GM23338 (cell line): ENCODE measurements at regions not wholly inside any gene's neighbourhood (a gene's known extent, or its start where the extent isn't known, plus 50 kb on each side); places are given as distances from the start of the nearest gene placed in this dataset.

Source experiments
- CTCF ChIP-seq, 2 experiments: fragments of 200-600 bp in 1 of 2; sonication (generic) in 1 of 2; conservative IDR thresholded peaks; 2 replicates each; pipeline versions ENCODE4 v1.5.1 to v1.6.1; 2016 to 2017; ENCODE audit warnings: antibody characterized with exemption in 2 of 2, low read depth in 2 of 2, mild to moderate bottlenecking in 2 of 2, moderate library complexity in 1 of 2
- EZH2phosphoT487 ChIP-seq: fragments of 200-600 bp; sonication (generic); IDR thresholded peaks from one replicate; pipeline ENCODE4 v1.8.1; 2018; ENCODE audit warnings: antibody characterized with exemption; ENCODE audit not compliant: unreplicated experiment
- JUNB ChIP-seq: IDR thresholded peaks from one replicate; pipeline ENCODE4 v1.6.1; 2016; ENCODE audit warnings: antibody characterized with exemption; ENCODE audit not compliant: unreplicated experiment

- TF ChIP-seq CTCF (conservative IDR thresholded peaks at IDR 0.05; ENCODE audit: low read depth in 2 of 2), result no peak
- no peak for TF ChIP-seq EZH2phosphoT487
- TF ChIP-seq JUNB, result no peak
Measured at GRCh38 chr9:8234316-8234715, 434.7 kb upstream of the DMAC1 start.
